HG03354 (cell line): ENCODE measurements at regions not wholly inside any gene's neighbourhood (a gene's known extent, or its start where the extent isn't known, plus 50 kb on each side); places are given as distances from the start of the nearest gene placed in this dataset.

Source experiments
- ATAC-seq: cut with Tn5 transposase; IDR thresholded peaks from one replicate; pipeline ENCODE4 v1.9.1; 2021; ENCODE audit warnings: mild to moderate bottlenecking; ENCODE audit not compliant: unreplicated experiment, poor library complexity, severe bottlenecking

DNA sequence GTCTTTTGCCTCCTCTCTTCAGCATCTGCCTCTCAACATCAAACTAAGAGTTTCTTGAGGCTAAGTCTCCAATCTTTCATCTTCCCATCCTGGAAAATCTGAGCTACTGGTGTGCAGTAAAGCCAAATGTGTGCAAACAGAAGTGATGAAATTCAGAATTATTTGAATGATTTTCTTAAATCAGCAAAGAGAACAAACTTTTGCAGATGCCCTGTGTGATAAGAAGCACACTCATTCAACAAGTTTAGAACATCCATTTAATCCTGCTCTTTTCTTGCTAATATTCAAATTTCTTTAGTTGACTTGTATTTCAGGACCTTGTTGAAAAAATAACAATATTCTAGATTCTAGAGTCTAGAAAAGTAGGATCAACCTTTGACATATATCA lies 1374.9 kb upstream of the CELF4 start:
- peak; percentile 38 for ATAC-seq

DNA sequence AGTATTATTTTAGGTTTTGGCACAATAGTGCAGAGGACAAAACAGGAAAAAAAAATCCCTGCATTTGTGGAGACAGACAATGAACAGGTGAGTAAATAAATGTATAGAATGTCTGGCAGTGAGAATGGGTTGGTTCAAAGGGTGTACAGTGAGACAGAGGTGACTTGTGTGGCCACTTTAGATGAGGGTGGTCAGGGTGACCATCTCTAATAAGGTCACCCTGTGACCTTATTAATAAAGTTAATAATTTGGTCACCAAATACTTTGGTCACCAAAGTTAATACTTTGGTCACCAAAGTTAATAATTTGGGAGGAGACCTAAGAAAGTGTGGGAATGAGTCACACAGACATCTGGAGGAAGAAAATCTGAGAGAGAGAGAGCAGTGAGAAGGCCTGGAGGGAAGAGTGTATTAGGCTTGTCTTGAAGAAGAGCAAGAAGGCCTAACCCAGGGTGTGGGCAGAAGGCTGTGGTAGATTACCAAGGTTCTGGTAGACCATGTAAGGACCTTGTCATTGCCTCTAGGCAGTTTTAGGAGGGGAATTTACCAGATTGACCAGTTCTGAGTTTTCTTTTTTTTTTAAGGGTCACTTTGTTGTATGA lies 1368.4 kb upstream of the CELF4 start:
- ATAC-seq: peak; percentile 82

DNA sequence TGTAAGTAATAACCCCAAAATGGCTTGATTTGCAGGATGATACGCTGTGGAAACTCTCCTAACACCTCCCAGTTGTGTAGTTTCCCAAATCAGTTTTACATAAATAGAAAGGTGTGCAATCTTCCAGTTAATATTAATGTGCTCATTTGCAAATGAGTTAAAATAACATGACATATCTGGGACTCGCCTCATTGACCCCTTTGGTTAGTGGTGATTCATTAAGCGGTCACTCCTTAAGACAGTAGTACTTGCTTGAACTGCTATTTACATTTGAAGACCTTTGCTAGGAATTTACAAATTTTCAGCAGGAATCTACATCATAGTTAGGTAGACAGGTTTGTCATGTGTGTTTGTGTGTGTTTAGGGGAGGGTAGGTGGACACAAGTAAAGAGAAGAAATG lies 1367.7 kb upstream of the CELF4 start:
- peak; percentile 49 for ATAC-seq

DNA sequence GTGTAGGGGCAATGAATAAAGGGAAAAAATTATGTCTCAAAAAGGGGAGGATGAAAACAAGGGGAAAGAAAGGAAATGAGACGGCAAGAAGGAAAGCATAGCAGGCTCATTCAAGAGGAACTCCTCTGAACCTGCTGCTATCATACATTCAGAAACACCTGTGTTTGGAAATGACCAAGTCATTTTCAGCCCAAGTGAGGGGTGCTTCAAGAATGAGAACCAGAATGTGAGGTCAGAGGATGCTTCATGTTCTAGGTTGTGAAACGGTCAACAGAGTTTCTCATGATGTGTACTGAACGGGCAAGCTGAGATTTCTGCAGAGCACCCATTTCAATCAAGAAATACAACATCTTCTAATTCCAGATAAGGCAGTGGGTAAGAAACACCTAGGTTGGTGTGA lies 1367.2 kb upstream of the CELF4 start:
- peak; percentile 64 for ATAC-seq

DNA sequence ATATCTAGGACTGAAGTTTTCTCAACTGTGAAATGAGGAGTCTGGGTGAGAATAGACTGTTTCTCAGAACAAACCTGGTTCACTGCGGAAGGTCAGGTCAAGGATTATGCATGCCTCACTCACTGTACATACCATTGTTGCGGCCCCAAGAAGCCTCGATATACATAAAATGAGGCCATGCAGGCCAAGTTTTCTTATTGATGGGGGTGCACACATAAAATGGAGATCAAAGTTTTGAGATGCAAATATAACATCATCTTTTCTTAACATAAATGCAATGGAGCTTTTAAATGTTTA lies 1366.1 kb upstream of the CELF4 start:
- no peak for ATAC-seq

DNA sequence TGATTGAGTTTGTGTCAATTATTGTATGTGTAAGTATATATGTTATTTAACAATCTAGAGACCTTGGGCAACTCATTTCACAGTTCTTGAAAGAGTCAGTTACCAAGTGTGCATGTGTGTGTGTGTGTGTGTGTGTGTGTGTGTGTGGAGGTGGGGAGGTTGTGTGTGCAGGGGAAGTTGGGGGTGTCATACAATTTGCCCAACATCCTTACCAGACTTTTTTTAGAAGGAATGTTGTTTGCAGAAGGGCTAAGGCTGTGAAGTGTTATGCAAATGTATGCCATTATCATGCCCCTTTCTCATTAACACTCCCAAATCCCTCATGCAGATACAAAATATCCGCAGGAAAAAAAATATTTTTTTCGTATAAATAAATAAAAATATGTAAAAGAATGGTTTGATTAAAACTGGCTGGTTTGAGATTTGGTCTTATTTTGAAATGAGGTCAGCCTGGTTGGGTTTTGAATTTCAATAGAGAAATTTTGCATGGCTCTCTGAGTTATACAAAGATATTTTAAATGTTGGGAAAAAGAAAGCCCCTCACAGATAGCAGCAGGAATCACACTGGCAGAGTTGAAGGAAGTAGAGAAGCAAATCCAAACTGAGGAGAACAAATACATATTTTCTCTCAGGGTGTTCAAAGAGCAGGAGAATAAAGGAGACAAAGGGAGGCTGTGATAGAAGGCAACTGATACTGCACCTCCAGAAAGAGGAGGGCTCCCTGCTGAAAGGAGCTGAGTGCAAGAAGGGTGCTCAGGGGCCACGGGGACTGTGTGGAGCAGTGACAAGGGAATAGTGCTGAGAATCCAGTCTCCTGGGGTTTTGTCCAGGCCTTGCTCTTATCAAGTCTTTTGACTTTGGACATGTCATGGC lies 1365.5 kb upstream of the CELF4 start:
- no peak for ATAC-seq

DNA sequence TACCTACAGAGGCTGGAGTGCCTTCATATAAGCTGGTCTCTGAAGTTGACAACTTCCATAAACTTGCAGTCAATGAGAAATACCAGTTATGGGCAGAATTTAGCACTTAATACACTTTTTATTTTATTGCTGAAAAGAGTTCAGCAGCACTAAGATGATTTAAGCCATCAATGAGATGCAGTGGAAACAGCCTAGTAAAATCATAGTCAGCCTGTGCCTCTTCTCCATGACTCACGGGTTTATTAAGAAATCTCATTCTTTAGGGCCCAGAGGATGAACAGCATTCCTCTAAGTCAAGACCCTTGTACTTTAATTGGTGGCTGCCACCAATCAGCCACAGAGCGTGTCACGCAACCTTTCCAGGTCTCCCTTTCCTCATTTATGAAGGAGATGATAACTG lies 1357.9 kb upstream of the CELF4 start:
- no peak for ATAC-seq

DNA sequence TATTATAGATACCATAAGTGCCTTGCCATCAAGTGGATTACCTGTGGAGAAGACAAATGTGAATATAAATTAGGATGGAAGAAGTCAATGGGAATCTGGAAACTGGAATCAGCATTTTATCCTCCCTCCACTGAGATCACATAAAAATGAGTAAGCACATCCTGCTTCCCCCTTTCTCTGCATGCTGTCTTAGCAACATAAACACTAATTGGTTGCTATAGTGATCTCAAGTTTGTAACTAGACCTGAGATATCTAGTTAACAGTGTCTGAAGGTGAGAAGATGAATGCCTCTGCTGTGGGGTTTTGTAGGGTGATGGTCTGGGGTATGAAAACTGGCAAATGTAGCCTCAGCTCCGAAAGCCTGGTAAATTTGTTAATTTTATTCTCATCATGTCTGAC lies 1357.5 kb upstream of the CELF4 start:
- no peak for ATAC-seq

DNA sequence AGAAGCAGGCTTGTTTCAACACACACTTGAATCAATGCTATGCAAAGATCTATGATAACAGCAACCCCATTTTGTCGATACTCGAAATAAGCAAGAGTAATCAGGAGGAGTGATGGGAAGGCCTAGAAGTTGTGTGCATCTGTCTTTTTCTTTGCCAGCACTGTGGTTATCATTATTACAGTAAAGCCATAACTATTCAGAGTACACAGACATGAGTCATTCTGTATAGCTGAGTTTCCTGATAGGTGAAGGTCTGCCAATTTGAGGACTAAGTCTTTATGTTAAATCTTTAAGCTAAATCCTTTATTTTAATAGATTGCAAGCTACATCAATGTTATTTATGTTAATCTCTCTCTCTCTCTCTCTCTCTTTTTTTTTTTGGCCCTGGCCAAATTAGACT lies 1344.4 kb upstream of the CELF4 start:
- no peak for ATAC-seq

DNA sequence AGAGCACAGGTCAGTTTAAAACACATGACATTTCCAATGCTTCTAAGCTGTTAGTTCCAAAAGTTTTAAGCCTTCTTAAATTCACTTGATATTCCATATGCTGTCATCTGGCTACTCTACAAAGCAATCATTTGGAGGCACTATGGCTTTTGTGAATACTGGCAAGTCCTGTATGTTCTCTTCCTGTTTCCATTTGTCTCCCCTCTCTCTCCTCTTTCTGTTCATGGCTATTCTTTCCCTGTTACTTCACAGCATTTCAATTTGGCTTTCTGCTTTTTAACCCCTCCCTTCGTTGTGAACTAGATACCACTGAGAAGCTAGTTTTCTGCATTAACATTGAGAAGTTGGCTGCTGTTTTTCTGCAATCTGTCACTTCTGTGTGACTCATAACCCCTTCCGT lies 1337.2 kb upstream of the CELF4 start:
- no peak for ATAC-seq

DNA sequence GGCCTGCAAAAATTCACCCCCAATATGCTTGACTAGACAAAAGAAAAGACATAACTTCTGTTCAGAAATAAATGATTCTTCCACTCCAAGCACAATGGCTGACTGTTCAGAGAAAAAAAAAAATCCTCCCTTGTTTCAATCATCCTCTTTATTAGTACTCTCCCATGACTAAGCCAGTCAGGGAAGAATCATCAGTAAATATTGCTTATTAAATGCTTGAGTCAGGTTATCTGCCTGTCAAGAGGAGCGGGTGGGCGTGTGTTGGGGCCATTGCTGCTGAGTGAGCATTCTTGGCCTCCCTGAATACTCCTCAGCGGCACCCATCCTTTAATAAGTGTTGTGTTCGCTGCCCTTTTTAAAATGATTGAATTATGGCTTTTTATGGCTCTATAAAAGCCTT lies 1334.8 kb upstream of the CELF4 start:
- no peak for ATAC-seq

DNA sequence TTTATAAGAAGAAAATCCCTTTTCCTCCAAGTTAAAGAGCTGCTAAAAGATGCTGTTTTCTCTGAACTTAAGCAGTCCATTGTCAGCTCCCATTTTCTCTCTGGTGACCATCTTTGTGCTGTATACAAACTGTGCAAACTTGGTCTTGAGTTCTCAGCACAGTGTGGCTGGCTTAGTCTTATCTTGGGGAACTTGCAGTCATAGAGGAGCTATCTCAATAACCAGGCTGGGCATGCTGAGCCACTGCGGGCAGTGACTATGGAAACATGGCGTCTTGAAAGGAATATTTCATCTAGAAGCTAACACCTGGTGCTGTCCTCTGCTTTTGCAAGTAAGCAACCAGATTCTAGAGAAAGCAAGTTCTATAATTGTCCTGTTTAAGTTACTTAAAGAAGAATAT lies 1334.4 kb upstream of the CELF4 start:
- no peak for ATAC-seq

DNA sequence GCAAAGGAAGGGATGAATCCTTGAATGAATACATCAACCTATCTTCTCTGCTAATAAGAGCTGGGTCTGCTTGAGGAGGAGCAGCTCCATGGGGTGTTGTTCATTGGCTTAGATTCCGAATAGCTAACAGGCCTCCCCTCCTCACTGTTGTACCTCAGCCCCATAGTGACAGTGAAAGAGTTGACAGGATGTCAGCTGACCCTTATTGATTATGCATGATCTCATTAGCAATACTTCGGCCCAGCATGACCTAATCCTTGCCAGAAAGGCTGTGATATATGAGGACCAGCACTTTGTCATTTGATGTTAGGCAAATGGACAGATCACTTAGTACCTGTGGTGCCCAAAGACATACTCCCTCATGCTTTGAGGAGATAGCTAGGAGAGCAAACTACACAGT lies 1333.7 kb upstream of the CELF4 start:
- ATAC-seq: no peak

DNA sequence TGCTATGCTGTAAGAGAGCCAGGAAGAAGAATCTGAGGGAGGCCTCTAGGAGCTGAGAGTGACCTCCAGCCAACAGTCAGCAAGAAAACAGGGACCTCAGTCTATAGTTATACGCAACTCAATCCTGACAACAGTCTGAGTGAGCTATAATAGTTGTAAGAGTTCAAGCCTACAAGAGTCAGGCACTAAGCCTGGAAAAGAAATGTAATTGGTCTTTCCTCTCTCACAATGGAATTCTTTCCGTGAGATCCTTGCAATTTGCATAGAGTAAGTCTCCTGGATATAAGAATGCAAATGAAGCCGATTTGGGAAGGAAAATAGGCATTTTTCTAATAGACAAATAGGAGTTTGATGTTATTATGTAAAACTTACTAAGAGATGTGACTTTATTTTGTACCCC lies 1332.6 kb upstream of the CELF4 start:
- no peak for ATAC-seq

DNA sequence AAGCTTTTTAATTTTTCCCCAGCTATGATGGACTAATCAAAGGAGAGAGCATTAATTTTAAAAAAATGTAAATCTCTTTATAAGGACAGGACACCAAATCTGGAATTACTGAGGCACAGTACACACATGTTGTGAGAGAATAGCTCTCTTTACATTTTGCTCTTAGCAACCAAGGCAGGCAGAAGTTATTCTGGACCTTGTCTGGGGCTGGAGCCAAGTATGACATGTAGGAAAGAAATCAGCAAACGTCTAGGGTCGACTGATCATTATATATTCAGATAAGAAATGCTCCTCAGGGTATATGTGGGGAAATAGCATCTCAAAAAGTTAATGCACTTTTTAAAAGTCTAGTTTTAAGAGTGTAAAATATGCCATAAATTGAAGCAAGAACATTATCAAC lies 1330.0 kb upstream of the CELF4 start:
- ATAC-seq: no peak

DNA sequence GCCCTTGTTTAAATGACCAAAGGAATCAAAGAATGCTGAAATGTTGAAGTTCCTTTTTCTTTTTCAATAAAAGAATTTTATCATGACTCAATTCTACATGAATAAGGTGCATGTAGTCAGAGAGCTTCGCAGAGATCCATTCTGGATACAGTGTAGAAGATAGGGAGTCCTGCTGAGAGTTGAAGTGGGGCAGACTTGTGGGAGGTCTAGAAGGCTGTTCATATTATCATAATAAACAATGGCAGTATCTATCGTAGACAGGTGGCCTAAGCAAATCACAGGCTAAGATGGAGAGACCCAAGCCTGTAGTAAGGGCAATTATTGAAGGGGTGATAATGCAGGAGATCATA lies 1322.0 kb upstream of the CELF4 start:
- ATAC-seq: no peak

DNA sequence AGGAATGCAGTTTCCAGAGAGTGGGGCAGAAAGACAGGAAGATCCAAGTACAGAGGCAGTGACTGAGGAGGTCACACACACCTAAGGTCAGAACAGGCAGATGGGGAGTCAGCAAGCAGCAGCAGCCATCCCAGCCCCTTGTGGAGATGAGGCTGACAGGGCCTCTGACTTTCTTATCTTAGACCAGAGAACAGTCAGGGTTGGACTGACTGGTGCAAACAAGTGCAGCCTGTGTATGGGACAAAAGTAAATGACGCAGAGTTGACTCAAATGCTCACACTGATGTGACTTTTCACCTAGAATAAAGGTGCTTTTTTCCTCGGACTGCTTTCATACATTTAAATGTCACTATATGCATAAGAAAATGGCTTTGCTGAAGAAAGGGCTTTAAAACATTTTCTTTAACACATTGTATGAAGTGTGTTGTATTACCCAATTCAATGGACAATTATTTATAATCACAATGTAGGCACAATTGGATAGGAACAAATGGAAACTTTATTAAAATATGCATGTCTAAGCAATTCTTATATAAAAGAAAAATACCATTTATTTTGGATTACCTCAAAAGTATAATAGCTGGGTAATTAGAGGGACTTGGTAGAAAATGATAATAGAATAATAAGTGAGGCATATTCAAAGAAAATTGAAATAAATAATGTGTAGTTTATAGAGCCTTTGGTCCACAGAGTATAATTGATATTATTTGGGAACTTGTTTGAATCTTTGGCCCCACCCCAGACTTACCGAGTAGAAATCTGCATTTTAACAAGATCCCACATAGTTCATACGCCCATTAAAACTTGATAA lies 1321.5 kb upstream of the CELF4 start:
- ATAC-seq: no peak

DNA sequence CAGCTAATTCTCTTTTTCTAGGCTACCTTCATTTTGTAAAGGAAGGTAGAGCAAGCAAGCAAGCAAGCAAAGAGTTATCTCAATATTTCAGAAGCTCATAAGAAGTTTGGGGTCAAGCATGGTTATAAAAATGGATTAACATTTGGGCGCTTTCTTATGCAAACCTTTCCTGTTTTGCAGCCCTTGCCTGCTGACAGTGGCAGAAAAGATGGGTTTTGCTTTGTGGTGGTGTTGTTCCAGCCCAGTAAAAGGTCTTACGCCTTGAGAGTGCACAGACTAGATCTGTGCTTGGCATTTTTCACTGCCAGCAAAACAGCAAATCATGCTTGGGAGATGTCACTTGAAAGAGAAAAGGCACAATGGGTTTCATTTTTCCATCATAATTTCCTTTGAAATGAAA lies 1320.6 kb upstream of the CELF4 start:
- ATAC-seq: no peak

DNA sequence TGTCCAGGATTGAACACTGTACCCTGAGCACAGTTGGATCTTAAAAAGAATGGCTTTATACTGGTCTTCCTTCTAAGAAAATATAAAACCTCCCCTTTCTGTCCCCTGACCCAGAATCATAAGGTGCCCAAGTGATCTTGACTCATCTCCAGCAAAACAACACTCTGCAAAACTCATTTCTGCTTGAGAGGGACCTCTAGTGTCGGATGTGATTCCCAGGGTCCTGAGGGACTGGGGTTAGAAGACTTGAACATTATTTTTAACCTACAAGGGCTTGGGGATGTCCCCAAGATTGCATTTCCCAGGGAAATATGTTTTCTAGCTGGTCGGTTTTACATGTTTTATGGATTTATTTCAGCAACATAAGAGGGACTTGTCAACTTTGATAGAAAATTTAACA lies 1318.5 kb upstream of the CELF4 start:
- no peak for ATAC-seq

DNA sequence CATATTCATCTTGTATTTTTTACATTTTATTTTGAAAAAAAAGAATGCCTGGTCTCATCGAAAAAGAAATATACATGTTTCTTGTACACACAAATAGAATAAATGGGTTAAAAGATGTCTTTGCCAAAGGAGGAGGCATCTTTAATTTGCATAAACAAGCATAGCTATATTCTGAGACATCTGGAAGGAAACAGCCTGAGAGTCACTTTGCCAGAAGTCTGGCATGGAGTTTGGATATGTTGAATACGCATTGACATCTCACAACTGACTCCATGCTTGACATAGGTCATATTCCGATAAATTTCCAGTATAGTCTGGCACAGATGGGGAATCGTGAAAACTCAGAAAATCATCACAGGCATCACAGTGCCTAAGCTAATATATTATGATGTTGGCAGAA lies 1317.5 kb upstream of the CELF4 start:
- ATAC-seq: no peak

DNA sequence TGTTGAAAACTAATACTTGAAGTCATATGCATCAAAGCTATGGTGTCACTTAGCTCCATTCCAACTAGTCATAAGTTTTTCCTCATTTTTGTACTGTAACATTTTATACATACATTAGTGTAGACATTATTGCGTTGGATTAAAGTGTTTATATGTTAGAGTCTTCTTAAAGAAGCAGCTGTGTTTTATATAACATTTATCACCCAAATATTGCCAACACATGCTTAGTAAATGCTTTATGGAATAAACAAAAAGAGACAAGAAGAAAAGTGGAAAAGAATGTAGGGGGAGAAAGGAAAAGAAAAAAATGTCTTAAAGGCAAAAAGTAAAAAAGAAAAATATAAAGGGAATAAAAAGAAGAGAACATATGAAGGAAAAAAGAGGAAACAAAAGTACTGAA lies 1314.3 kb upstream of the CELF4 start:
- ATAC-seq: no peak
